ENCODE measurements at regions not wholly inside any gene's neighbourhood (a gene's known extent, or its start where the extent isn't known, plus 50 kb on each side); places are given as distances from the start of the nearest gene placed in this dataset.

GRCh38 chr3:115348412-115348811, 201.3 kb upstream of the ZBTB20 start:
- in situ Hi-C loops (cut with MboI; ENCODE audit: low sequenced_read_pairs in 4 of 4) (no loop called here), intact Hi-C loops (cut with DNase I; ENCODE audit: low total_unique reads) (no loop called here)
- no peaks in the 10 kb centered on the region for H3K4me1 ChIP-seq
- DNase-seq: no peak
- H3K9me3 ChIP-seq: no peaks in the 10 kb centered on the region
- TF ChIP-seq CTCF (IDR thresholded peaks at IDR 0.05 in 4 of 5, conservative IDR thresholded peaks at IDR 0.05 in 1 of 5) (no peak), POLR2A (IDR thresholded peaks at IDR 0.05) (no peak)
- H3K36me3 ChIP-seq: no peaks in the 10 kb centered on the region
- no peak overlapping the region for H3K27ac ChIP-seq
- H3K27me3 ChIP-seq: no peaks in the 10 kb centered on the region
- no peak for ATAC-seq
- no peak overlapping the region for H3K4me3 ChIP-seq

- ATAC-seq: no peak
- Histone ChIP-seq H3K27ac (no peak overlapping the region), H3K4me3 (no peak overlapping the region), H3K9me3 (no peaks in the 10 kb centered on the region), H3K36me3 (no peaks in the 10 kb centered on the region), H3K27me3 (no peaks in the 10 kb centered on the region), H3K4me1 (no peaks in the 10 kb centered on the region)
- intact Hi-C loops (cut with DNase I; ENCODE audit: low total_unique reads) (no loop called here), in situ Hi-C loops (cut with MboI; ENCODE audit: low sequenced_read_pairs in 4 of 4) (no loop called here)
- DNase-seq: no peak
- no peak for TF ChIP-seq CTCF (IDR thresholded peaks at IDR 0.05 in 4 of 5, conservative IDR thresholded peaks at IDR 0.05 in 1 of 5)
- TF ChIP-seq POLR2A (IDR thresholded peaks at IDR 0.05): no peak
Measured at GRCh38 chr3:115348951-115349745, 202.1 kb upstream of the ZBTB20 start.

- H3K4me1 ChIP-seq: no peaks in the 10 kb centered on the region
- H3K9me3 ChIP-seq: no peaks in the 10 kb centered on the region
- DNase-seq (no peak), ATAC-seq (no peak)
- TF ChIP-seq POLR2A (IDR thresholded peaks at IDR 0.05) (no peak), CTCF (IDR thresholded peaks at IDR 0.05 in 4 of 5, conservative IDR thresholded peaks at IDR 0.05 in 1 of 5) (no peak)
- H3K27me3 ChIP-seq: no peaks in the 10 kb centered on the region
- no peak overlapping the region for H3K27ac ChIP-seq
- intact Hi-C loops (cut with DNase I; ENCODE audit: low total_unique reads): no loop called here
- in situ Hi-C loops (cut with MboI; ENCODE audit: low sequenced_read_pairs in 4 of 4): no loop called here
- H3K36me3 ChIP-seq: no peaks in the 10 kb centered on the region
- no peak overlapping the region for H3K4me3 ChIP-seq
Measured at GRCh38 chr3:115350606-115351005, 203.5 kb upstream of the ZBTB20 start.

GRCh38 chr3:115351193-115351592, 204.1 kb upstream of the ZBTB20 start:
- H3K9me3 ChIP-seq: no peaks in the 10 kb centered on the region
- ATAC-seq (no peak), DNase-seq (no peak)
- H3K4me1 ChIP-seq: no peaks in the 10 kb centered on the region
- intact Hi-C loops (cut with DNase I; ENCODE audit: low total_unique reads): no loop called here
- no peak overlapping the region for H3K4me3 ChIP-seq
- H3K27ac ChIP-seq: no peak overlapping the region
- no peaks in the 10 kb centered on the region for H3K36me3 ChIP-seq
- TF ChIP-seq CTCF (IDR thresholded peaks at IDR 0.05 in 4 of 5, conservative IDR thresholded peaks at IDR 0.05 in 1 of 5) (no peak), POLR2A (IDR thresholded peaks at IDR 0.05) (no peak)
- H3K27me3 ChIP-seq: no peaks in the 10 kb centered on the region
- in situ Hi-C loops (cut with MboI; ENCODE audit: low sequenced_read_pairs in 4 of 4): no loop called here

- no peak for DNase-seq
- intact Hi-C loops (cut with DNase I; ENCODE audit: low total_unique reads): no loop called here
- Histone ChIP-seq H3K36me3 (no peaks in the 10 kb centered on the region), H3K27me3 (no peaks in the 10 kb centered on the region), H3K27ac (no peak overlapping the region), H3K4me3 (no peak overlapping the region), H3K4me1 (no peaks in the 10 kb centered on the region), H3K9me3 (no peaks in the 10 kb centered on the region)
- ATAC-seq: peak; percentile 47 to 69
- TF ChIP-seq POLR2A (IDR thresholded peaks at IDR 0.05) (no peak), CTCF (IDR thresholded peaks at IDR 0.05 in 4 of 5, conservative IDR thresholded peaks at IDR 0.05 in 1 of 5) (no peak)
- in situ Hi-C loops (cut with MboI; ENCODE audit: low sequenced_read_pairs in 4 of 4): no loop called here
Measured at GRCh38 chr3:115354010-115354409, 206.9 kb upstream of the ZBTB20 start.
